ENCODE measurements at regions not wholly inside any gene's neighbourhood (a gene's known extent, or its start where the extent isn't known, plus 50 kb on each side); places are given as distances from the start of the nearest gene placed in this dataset.

DNA sequence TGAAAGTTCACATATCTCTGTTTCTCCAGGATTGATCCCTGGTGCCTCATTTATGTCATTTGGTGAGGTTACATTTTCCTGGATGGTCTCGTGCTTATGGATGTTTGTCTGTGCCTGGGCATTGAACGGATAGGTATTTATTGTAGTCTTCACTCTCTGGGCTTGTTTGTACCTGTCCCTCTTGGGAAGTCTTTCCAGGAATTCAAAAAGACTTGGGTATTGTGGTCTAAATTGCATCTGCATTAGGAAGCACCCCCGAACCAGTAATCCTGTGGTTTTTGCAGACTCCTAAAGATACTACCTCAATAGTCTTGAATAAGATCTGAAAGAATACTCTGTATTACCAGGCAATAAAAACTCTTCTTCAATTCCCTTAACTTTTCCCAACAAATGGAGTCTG, 720.8 kb downstream of the SLC6A15 start:
- TF ChIP-seq, protein P1, sequence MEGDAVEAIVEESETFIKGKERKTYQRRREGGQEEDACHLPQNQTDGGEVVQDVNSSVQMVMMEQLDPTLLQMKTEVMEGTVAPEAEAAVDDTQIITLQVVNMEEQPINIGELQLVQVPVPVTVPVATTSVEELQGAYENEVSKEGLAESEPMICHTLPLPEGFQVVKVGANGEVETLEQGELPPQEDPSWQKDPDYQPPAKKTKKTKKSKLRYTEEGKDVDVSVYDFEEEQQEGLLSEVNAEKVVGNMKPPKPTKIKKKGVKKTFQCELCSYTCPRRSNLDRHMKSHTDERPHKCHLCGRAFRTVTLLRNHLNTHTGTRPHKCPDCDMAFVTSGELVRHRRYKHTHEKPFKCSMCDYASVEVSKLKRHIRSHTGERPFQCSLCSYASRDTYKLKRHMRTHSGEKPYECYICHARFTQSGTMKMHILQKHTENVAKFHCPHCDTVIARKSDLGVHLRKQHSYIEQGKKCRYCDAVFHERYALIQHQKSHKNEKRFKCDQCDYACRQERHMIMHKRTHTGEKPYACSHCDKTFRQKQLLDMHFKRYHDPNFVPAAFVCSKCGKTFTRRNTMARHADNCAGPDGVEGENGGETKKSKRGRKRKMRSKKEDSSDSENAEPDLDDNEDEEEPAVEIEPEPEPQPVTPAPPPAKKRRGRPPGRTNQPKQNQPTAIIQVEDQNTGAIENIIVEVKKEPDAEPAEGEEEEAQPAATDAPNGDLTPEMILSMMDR (IDR thresholded peaks at IDR 0.05; ENCODE audit: borderline replicate concordance, extremely low read depth, low read length, poor library complexity, severe bottlenecking), result no peak
- no peak for TF ChIP-seq EZH2 (IDR thresholded peaks at IDR 0.05; ENCODE audit: borderline replicate concordance, low read depth, low read length, severe bottlenecking)

Data from DND-41 (cell line).